BLaER1 treated with 17β-estradiol and CSF1 and Interleukin-3, amounts not matched to agents 10 nM and 100 nM (cell line): ENCODE measurements at regions not wholly inside any gene's neighbourhood (a gene's known extent, or its start where the extent isn't known, plus 50 kb on each side); places are given as distances from the start of the nearest gene placed in this dataset.
A peak's percentile ranks its signal among the peaks of the same experiment; 100 is the strongest.
"Not testable (repeated sequence)": the region's sequence is repeated elsewhere in the genome, so short reads cannot be mapped to it uniquely, and the experiment has no call there.

Source experiments
- H3K27ac ChIP-seq, 11 experiments: shearing (Covaris generic); formaldehyde crosslinking; 2 replicates each; pipeline ENCODE4 v1.8.1; 2022
- H3K27me3 ChIP-seq, 11 experiments: shearing (Covaris generic); formaldehyde crosslinking; 2 replicates each; pipeline ENCODE4 v1.8.1; 2022
- H3K36me3 ChIP-seq, 11 experiments: shearing (Covaris generic); formaldehyde crosslinking; 2 replicates each; pipeline ENCODE4 v1.8.1; 2022
- H3K4me1 ChIP-seq, 10 experiments: shearing (Covaris generic); formaldehyde crosslinking; 2 replicates each; pipeline ENCODE4 v1.8.1; 2022
- H3K4me2 ChIP-seq, 11 experiments: shearing (Covaris generic); formaldehyde crosslinking; 2 replicates each; pipeline ENCODE4 v1.8.1; 2022
- H3K4me3 ChIP-seq, 10 experiments: shearing (Covaris generic); formaldehyde crosslinking; 2 replicates each; pipeline ENCODE4 v1.8.1; 2022
- H3K9ac ChIP-seq, 11 experiments: shearing (Covaris generic); formaldehyde crosslinking; 2 replicates each; pipeline ENCODE4 v1.8.1; 2022
- H3K9me3 ChIP-seq, 11 experiments: shearing (Covaris generic); formaldehyde crosslinking; replicated peaks in 1 of 11; 2 replicates each; pipeline ENCODE4 v1.8.1; 2022
- H4K20me1 ChIP-seq, 11 experiments: shearing (Covaris generic); formaldehyde crosslinking; 2 replicates each; pipeline ENCODE4 v1.8.1; 2022
- Cebpa-rat ChIP-seq, 11 experiments: shearing (Covaris generic); IDR thresholded peaks; 2 replicates each; pipeline ENCODE4 v1.8.1; 2022

DNA sequence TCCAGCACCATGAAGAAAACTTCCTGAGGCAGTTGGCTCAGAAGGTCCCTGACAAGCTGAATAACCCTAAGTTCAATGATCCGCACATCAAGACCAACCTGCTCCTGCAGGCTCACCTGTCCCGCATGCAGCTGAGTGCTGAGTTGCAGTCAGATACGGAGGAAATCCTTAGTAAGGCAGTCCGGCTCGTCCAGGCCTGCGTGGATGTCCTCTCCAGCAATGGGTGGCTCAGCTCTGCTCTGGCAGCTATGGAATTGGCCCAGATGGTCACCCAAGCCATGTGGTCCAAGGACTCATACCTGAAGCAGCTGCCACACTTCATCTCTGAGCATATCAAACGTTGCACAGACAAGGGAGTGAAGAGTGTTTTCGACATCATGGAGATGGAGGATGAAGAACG lies 88.4 kb upstream of the SMURF2 start:
- TF ChIP-seq Cebpa-rat (IDR thresholded peaks at IDR 0.05) = no peak
- no peaks in the 10 kb centered on the region for H4K20me1 ChIP-seq
- no peak overlapping the region for H3K27ac ChIP-seq
- no peaks in the 10 kb centered on the region for H3K9me3 ChIP-seq
- no peaks in the 10 kb centered on the region for H3K27me3 ChIP-seq
- no peak overlapping the region for H3K4me2 ChIP-seq
- peaks cover 0 to 8% (median 2%) of the 10 kb centered on the region in 10 experiments; a peak in 6 of 20 replicates for H3K4me1 ChIP-seq
- H3K36me3 ChIP-seq = peaks cover 54 to 86% (median 70%) of the 10 kb centered on the region in 11 experiments
- no peak overlapping the region for H3K4me3 ChIP-seq
- no peak overlapping the region for H3K9ac ChIP-seq

DNA sequence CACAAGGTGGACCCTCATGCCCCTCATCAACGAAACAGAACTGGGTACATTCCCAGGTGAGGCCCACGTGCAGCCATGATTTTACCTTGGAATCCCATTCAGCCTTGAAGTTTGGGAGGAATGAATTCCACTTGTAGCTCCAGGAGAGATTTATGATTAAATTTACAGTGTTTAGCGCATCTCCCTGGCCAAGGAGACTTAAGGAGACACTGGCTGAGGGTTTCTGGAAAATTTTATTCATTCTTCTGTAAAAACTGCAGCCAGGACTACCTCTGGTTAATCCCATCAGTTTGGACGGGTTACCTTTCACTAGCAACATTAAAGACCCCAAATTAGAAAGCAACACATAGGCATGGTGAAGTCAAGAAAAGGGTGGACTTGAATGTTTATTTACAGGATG lies 87.2 kb upstream of the SMURF2 start:
- Histone ChIP-seq H3K36me3 (peaks cover 42 to 75% (median 58%) of the 10 kb centered on the region in 11 experiments), H3K4me3 (no peak overlapping the region), H3K27ac (no peak overlapping the region), H3K9me3 (no peaks in the 10 kb centered on the region), H3K27me3 (no peaks in the 10 kb centered on the region), H3K9ac (no peak overlapping the region), H3K4me1 (peaks cover 0 to 8% (median 2%) of the 10 kb centered on the region in 10 experiments; a peak in 6 of 20 replicates), H3K4me2 (no peak overlapping the region), H4K20me1 (no peaks in the 10 kb centered on the region)
- no peak for TF ChIP-seq Cebpa-rat (IDR thresholded peaks at IDR 0.05)

DNA sequence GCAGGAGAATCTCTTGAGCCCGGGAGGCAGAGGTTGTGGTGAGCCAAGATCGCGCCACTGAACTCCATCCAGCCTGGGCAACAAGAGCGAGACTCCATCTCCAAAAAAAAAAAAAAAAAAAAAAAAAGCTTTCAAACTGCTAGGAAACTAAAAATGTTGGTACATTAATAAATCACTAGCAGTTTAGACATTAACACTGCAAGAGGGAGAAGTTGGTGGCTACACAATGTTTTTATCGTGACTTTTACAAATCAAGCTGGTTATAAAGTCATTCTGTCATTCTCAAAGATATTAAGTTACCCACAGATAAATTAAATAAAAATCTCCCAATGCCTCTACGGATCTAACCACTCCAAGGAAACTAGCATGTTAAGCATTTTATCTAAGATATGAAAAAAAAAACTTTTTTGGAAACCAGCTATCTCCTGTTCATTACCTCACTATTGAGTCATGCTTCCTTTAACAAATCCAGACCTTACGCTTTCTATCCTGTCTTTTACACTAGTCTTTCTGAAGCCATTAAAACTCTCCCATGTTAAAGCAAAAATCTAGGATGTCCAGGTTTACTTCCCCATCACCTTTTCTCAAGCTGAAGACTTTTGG lies 85.9 kb upstream of the SMURF2 start:
- Histone ChIP-seq H3K9me3 (no peaks in the 10 kb centered on the region), H3K4me1 (peaks cover 0 to 10% (median 4%) of the 10 kb centered on the region in 10 experiments; a peak in 8 of 20 replicates), H3K9ac (no peak overlapping the region), H3K4me2 (peak overlapping the region in 3 of 11 experiments; percentile 0 to 15 (median 12); a peak in 2 of 22 replicates), H3K4me3 (no peak overlapping the region), H3K27me3 (no peaks in the 10 kb centered on the region), H4K20me1 (no peaks in the 10 kb centered on the region), H3K36me3 (peaks cover 30 to 62% (median 45%) of the 10 kb centered on the region in 11 experiments), H3K27ac (no peak overlapping the region)
- TF ChIP-seq Cebpa-rat (IDR thresholded peaks at IDR 0.05) = no peak

GRCh38 chr17:64742326-64742725 lies 80.2 kb upstream of the SMURF2 start:
- Histone ChIP-seq H3K9ac (no peak overlapping the region), H3K27me3 (no peaks in the 10 kb centered on the region), H3K4me1 (peaks cover 10 to 46% (median 20%) of the 10 kb centered on the region in 10 experiments), H3K36me3 (peaks cover 0 to 7% (median 0%) of the 10 kb centered on the region in 11 experiments; a peak in 5 of 22 replicates), H3K4me2 (peak overlapping the region in 5 of 11 experiments; percentile 26 to 91 (median 58); a peak in 7 of 22 replicates), H3K27ac (peak overlapping the region in 2 of 11 experiments; percentile 58 to 76; a peak in 4 of 22 replicates), H3K9me3 (no peaks in the 10 kb centered on the region), H3K4me3 (no peak overlapping the region), H4K20me1 (no peaks in the 10 kb centered on the region)
- no peak for TF ChIP-seq Cebpa-rat (IDR thresholded peaks at IDR 0.05)

DNA sequence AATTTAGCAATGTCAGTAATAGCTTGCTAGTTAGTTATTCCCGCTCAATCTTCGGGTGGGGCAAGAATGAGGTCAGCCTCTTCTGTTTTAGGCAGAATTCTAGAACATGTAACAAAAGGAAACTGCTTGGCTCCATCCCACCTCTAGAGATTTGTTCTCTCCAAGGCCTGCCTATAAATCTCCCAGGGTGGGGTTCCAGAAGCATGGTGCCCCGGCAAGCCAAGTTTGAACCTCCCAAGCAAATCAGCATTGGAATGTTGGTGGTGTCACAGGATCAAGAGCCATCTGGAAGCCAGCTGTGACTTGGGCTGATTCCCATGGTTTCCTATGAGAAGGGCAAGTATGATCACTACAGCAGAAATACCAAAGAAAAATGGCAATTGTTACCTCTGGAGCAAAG lies 79.8 kb upstream of the SMURF2 start:
- H3K27me3 ChIP-seq, H4K20me1 ChIP-seq, H3K9me3 ChIP-seq, H3K9ac ChIP-seq, H3K36me3 ChIP-seq, H3K4me3 ChIP-seq: not testable (repeated sequence)
- Histone ChIP-seq H3K4me2 (peak overlapping the region in 6 of 11 experiments; percentile 26 to 91 (median 43); a peak in 9 of 22 replicates), H3K27ac (peak overlapping the region in 2 of 11 experiments; percentile 58 to 76; a peak in 4 of 22 replicates), H3K4me1 (peaks cover 10 to 50% (median 20%) of the 10 kb centered on the region in 10 experiments)

DNA sequence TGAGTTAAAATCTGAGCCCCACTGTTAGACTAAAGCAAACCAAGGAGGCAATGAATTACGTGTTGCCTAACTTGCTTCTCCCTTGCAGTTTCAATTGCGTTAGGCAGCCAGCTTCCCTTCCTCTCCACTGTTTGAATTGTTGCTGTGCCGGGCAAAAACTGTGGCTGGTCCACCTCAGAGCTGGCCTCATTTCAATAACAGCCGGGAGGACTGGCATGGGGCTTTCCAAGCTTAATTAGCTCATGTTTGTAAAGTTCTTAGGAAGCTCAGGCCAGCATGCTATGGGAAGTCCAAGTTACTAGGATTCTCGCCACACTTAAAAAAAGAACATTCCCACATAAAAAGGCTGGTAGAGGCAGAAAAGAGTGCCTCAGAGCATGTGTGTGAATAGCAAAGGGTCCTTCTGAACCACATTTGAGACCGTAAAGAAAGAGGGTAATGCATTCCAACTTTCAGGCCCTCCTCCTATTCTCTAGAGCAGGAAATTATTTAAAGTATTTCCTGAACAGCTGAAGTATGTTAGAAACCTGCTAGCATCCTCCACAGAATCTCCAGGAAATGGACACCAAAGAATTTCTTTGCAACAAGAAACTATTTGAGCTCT lies 79.0 kb upstream of the SMURF2 start:
- no peaks in the 10 kb centered on the region for H3K36me3 ChIP-seq
- peaks cover 10 to 57% (median 20%) of the 10 kb centered on the region in 10 experiments for H3K4me1 ChIP-seq
- H4K20me1 ChIP-seq = no peaks in the 10 kb centered on the region
- H3K9me3 ChIP-seq = no peaks in the 10 kb centered on the region
- peak overlapping the region in 6 of 11 experiments; percentile 21 to 82 (median 64); a peak in 10 of 22 replicates for H3K27ac ChIP-seq
- TF ChIP-seq Cebpa-rat (IDR thresholded peaks at IDR 0.05) = peak in 3 of 11 experiments; percentile 43 to 75 (median 44); a peak in 2 of 22 replicates
- no peak overlapping the region for H3K4me3 ChIP-seq
- peak overlapping the region; percentile 27 to 91 (median 62); a peak in 21 of 22 replicates for H3K4me2 ChIP-seq
- peak overlapping the region in 3 of 11 experiments; percentile 36 to 63 (median 57); a peak in 6 of 22 replicates for H3K9ac ChIP-seq
- no peaks in the 10 kb centered on the region for H3K27me3 ChIP-seq

GRCh38 chr17:64739316-64740058 lies 77.4 kb upstream of the SMURF2 start:
- Histone ChIP-seq H3K4me3 (no peak overlapping the region), H3K4me1 (peaks cover 10 to 57% (median 20%) of the 10 kb centered on the region in 10 experiments), H4K20me1 (no peaks in the 10 kb centered on the region), H3K4me2 (peak overlapping the region in 3 of 11 experiments; percentile 58 to 91 (median 78); a peak in 6 of 22 replicates), H3K36me3 (no peaks in the 10 kb centered on the region), H3K9me3 (no peaks in the 10 kb centered on the region), H3K27me3 (no peaks in the 10 kb centered on the region), H3K27ac (peak overlapping the region in 4 of 11 experiments; percentile 16 to 82 (median 72); a peak in 5 of 22 replicates), H3K9ac (peak overlapping the region in 5 of 11 experiments; percentile 9 to 57 (median 21); a peak in 1 of 22 replicates)
- TF ChIP-seq Cebpa-rat (IDR thresholded peaks at IDR 0.05) = no peak

DNA sequence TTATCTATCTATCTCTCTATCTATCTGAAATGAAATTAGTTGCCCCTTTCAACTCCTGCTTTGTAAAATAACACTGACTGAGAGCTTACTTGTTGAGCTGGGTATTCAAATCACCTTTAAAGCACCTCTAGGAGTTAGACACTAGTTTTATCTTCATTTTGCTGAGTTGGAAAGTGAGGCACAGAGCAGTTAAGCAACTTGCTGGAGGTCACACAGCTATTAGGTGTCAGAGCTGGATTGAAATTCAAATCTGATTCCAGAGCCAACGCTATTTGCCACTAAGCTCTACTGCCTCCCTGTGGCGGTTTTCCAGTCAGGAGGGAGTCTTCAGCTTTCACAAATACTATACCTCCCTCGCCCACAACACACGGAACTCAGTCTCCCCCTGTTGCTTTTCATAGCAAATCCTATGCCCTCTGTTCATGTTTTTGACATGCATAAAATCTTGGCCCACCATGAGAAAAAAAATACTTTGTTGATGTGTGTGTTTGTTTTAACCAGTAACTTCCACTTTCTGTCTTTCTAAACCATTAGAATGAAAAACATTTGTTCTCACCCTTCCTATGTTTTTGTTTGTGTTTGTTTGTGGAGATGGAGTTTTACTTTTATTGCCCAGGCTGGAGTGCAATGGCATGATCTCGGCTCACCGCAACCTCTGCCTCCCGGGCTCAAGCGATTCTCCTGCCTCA lies 74.8 kb upstream of the SMURF2 start:
- no peaks in the 10 kb centered on the region for H3K36me3 ChIP-seq
- H3K4me3 ChIP-seq = no peak overlapping the region
- H3K9ac ChIP-seq = no peak overlapping the region
- H3K27me3 ChIP-seq = no peaks in the 10 kb centered on the region
- TF ChIP-seq Cebpa-rat (IDR thresholded peaks at IDR 0.05) = no peak
- peaks cover 10 to 41% (median 17%) of the 10 kb centered on the region in 10 experiments for H3K4me1 ChIP-seq
- H3K27ac ChIP-seq = no peak overlapping the region
- H4K20me1 ChIP-seq = no peaks in the 10 kb centered on the region
- H3K4me2 ChIP-seq = peak overlapping the region in 1 of 11 experiments; percentile 24; a peak in 1 of 22 replicates
- no peaks in the 10 kb centered on the region for H3K9me3 ChIP-seq
